Activated CD8-positive, alpha-beta memory T cell treated with anti-CD3 and anti-CD28 coated beads for 4 hours (primary cell): ENCODE measurements at regions not wholly inside any gene's neighbourhood (a gene's known extent, or its start where the extent isn't known, plus 50 kb on each side); places are given as distances from the start of the nearest gene placed in this dataset.

ENCODE experiments used
- DNase-seq, 2 donors: peaks; one replicate each; pipeline ENCODE4 v3.0.0-alpha.2; 2020; ENCODE audit warnings: low read depth in 2 of 2

GRCh38 chr1:38265293-38266196 is 219.0 kb upstream of the POU3F1 start:
- no peak for DNase-seq

DNA sequence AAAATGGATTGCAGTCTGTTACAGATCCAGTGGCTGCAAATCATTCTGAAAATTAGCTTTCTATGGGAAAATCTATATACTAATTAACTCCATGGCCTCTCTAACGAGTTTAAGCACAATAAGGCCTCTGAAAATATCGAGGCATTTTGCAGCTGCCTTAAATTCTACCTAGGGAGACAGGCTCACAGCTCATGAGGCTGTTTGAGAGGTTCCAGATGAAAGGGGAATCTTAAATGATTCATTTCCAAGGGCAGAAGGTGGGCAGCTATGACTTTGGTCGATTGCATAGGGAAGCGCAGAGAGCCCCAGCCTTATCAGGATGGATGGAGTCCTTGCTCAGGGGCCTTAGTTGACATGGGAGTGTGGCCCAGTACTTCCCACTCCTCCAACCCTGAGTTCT is 216.8 kb upstream of the POU3F1 start:
- DNase-seq, result no peak

GRCh38 chr1:38261574-38261973 is 215.0 kb upstream of the POU3F1 start:
- DNase-seq, result no peak

- no peak for DNase-seq
Observed at GRCh38 chr1:38258085-38258627, 211.6 kb upstream of the POU3F1 start.

GRCh38 chr1:38257374-38257773 is 210.8 kb upstream of the POU3F1 start:
- DNase-seq, result no peak

DNA sequence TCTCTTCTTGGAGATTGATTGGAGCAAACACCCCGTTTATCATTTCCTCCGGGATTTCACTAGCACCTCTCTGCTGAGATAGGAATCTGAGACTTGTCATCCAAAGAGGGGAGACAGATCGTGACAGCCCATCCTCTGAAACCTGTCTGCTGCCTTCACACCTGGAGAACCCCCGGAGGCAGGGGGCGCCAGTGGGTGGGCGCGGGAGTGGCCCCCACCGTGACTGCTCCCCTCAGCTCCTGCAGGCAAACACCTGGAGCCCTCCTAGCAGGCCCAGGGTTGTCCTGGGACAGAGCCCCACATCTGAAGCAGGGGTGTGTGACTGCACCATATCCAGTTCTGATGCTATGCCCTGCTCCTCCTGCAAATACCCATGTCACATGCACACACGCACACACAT is 209.5 kb upstream of the POU3F1 start:
- DNase-seq, result no peak

- no peak for DNase-seq
Observed at GRCh38 chr1:38253314-38253713, 206.7 kb upstream of the POU3F1 start.

GRCh38 chr1:38250356-38250755 is 203.8 kb upstream of the POU3F1 start:
- DNase-seq, result no peak

DNA sequence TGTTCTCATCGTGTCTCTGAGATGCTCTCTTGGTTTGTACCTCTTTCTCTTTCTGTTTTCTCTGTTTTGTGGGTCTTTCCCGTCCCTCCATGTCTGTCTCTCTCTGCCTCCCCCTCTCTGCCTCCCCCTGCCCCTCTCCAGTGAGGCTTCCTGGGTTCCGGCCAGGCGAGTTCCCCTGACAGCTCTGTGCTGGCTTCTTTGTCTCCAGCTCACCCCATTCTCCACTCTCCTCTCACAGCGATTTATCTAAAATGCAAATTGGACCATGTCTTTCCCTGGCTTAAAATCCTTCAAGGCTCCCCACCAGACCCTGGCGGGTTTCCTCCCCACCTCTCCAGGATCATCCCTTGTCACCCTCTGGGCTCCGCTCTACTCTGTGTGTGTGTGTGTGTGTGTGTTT is 202.4 kb upstream of the POU3F1 start:
- no peak for DNase-seq

- no peak for DNase-seq
Observed at GRCh38 chr1:38246955-38247952, 200.7 kb upstream of the POU3F1 start.

- no peak for DNase-seq
Observed at GRCh38 chr1:38244218-38244845, 197.7 kb upstream of the POU3F1 start.

DNA sequence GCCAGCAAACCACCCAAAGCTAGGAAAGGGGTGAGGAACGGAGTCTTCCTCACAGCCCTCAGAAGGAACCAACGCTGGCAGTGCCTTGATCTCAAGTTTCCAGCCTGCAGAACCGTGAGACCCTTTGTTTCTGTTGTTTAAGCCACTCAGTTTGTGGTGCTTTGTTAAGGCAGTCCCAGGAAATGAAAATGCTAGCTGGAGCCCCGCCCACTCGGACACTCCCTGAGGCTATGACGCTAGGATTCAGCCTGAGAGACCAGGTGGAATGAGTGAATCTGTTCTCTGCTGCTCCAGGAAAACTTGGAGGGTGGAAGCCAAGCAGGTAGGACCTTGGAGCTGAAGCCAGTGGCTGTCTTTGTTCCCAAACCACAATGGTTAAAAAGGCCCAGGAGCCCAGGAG is 196.5 kb upstream of the POU3F1 start:
- DNase-seq, result no peak

- no peak for DNase-seq
Observed at GRCh38 chr1:38242506-38242905, 195.9 kb upstream of the POU3F1 start.

GRCh38 chr1:38241594-38242334 is 195.2 kb upstream of the POU3F1 start:
- no peak for DNase-seq

GRCh38 chr1:38240618-38241017 is 194.0 kb upstream of the POU3F1 start:
- DNase-seq, result no peak

- no peak for DNase-seq
Observed at GRCh38 chr1:38239258-38239835, 192.8 kb upstream of the POU3F1 start.

- no peak for DNase-seq
Observed at GRCh38 chr1:38238294-38238693, 191.7 kb upstream of the POU3F1 start.

DNA sequence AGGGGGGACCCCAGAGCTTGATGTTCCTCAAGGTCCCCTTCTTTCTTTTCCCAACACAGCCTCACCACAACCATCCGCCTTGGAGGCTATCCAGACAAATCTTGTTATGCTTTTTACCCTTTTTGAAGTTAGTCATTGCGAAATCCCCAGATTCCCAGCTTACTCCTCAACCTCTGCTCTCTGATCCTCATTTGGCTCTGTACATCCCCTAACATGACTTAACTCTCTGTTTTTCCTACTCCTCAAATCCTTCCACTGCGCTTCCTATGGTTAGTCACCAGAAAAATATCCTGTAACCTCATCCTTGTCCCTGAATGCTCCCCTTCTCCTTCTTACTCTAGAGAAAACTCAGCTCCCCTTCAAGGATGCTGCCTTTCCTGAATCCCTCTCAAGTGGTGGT is 189.1 kb upstream of the POU3F1 start:
- DNase-seq, result no peak

DNA sequence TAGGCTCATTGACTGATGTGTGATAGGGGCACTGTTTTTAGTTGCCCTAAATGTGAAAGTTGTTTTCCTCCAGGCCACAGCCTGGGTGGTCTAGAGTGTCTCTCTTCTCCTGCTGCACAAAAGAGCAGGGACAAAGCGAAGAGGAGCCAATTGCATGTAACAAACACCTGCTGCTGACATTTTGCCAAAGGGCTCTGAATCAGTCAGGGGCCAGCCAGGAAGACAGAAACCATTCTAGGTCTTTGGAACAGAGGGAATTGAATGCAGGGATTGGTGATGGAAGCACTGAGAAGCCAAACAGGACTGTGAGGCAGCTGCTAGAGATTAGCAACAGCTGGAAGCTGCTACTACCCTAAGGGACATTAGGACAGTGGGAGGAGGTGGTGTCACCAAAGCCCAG is 185.3 kb upstream of the POU3F1 start:
- no peak for DNase-seq

DNA sequence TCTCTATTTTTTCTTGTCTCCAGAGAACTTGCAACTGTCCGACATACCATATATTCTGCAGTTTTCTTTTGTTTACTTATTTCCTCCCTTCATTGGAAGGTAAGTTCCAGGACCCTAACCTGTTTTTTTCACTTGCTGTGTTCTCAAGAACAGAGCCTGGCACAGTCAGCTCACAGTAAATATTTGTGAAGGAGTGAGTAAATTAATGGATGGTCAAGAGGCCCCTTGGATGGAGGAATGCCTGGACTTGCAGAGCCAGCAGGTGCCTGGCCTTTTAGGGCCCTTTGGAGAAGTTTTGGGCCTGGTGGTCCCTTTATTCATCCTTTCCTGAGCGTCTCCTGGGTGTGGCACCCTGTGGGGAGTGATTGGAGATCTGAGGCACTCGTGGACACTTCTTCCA is 182.1 kb upstream of the POU3F1 start:
- no peak for DNase-seq

GRCh38 chr1:38225745-38226144 is 179.2 kb upstream of the POU3F1 start:
- DNase-seq, result no peak
